ENCODE measurements at regions not wholly inside any gene's neighbourhood (a gene's known extent, or its start where the extent isn't known, plus 50 kb on each side); places are given as distances from the start of the nearest gene placed in this dataset.

DNA sequence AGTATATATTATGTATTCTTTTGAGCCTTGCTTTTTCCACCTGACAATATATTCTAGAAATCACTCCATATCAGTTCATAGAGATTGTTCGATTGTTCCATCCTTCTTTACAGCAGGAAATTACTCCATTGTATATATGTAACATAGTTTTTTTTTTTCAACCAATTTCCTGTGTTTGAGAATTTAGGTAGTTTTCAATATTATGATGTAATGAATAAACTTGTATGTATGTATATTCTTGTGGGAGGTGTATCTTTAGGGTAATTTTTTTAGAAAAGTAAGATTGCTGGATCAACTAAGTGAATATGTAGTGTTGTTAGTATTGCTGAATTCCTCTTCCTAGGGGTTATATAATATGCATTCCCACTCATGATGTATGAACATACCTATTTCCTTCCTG, 165.9 kb upstream of the PITX1 start:
- Histone ChIP-seq H3K23ac (ENCODE audit: low read length) (no peak overlapping the region), H3K27ac (ENCODE audit: low read depth, low read length) (no peak overlapping the region), H3K9ac (ENCODE audit: low read length) (no peak overlapping the region)

DNA sequence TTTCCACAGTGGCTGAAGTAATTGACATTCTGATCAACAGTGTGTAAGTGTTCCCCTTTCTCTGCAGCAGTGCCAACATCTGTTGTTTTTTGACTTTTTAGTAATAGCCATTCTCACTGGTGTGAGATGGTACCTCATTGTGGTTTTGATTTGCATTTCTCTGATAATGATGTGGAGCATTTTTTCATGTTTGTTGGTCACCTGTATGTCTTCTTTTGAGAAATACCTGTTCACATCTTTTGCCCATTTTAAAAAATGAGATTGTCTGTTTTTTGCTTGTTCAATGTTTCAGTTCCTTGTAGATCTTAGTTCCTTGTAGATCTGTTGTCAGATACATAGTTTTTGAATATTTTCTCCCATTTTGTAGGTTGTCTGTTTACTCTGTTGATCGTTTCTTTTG, 162.5 kb upstream of the PITX1 start:
- no peak overlapping the region for H3K14ac ChIP-seq (ENCODE audit: low read length)
- H2BK120ac ChIP-seq (ENCODE audit: insufficient read depth, low read length, poor library complexity): no peak overlapping the region
- no peak overlapping the region for H4K8ac ChIP-seq (ENCODE audit: low read depth, low read length)

More for the DNA sequence above, 165.9 kb upstream of the PITX1 start:
- Histone ChIP-seq H4K8ac (ENCODE audit: low read depth, low read length) (no peak overlapping the region), H3K18ac (ENCODE audit: low read length) (no peak overlapping the region), H3K27me3 (ENCODE audit: insufficient read depth, low read length) (no peaks in the 10 kb centered on the region), H2BK5ac (ENCODE audit: low read depth, low read length, poor library complexity) (no peak overlapping the region), H3K4me3 (ENCODE audit: low read depth, low read length) (no peak overlapping the region), H3K4me1 (ENCODE audit: control insufficient read depth in 1 of 2, insufficient read depth in 2 of 2, low read length in 2 of 2) (no peaks in the 10 kb centered on the region), H2BK12ac (ENCODE audit: low read length) (no peak overlapping the region), H3K79me1 (ENCODE audit: low read length) (no peaks in the 10 kb centered on the region), H3K4me2 (ENCODE audit: low read length) (no peak overlapping the region), H3K4ac (ENCODE audit: low read depth, low read length) (no peak overlapping the region), H2BK120ac (ENCODE audit: insufficient read depth, low read length, poor library complexity) (no peak overlapping the region), H3K79me2 (ENCODE audit: control insufficient read depth, insufficient read depth, low read length, poor library complexity) (no peaks in the 10 kb centered on the region), H2AK5ac (ENCODE audit: low read length) (no peak overlapping the region), H2AFZ (ENCODE audit: insufficient read depth, low read length, poor library complexity) (no peak overlapping the region), H4K91ac (ENCODE audit: low read depth, low read length) (no peak overlapping the region), H3K9me3 (ENCODE audit: insufficient read depth, low read depth, low read length) (no peaks in the 10 kb centered on the region), H3K14ac (ENCODE audit: low read length) (no peak overlapping the region), H4K12ac (ENCODE audit: low read depth, low read length) (no peak overlapping the region), H3K36me3 (ENCODE audit: control insufficient read depth in 1 of 2, insufficient read depth in 2 of 2, low read length in 2 of 2) (no peaks in the 10 kb centered on the region)
- WGBS (ENCODE audit: extremely low coverage, insufficient coverage, insufficient read length): no CpG with 5 or more reads among the region's 1 CpG
- no peak for DNase-seq

DNA sequence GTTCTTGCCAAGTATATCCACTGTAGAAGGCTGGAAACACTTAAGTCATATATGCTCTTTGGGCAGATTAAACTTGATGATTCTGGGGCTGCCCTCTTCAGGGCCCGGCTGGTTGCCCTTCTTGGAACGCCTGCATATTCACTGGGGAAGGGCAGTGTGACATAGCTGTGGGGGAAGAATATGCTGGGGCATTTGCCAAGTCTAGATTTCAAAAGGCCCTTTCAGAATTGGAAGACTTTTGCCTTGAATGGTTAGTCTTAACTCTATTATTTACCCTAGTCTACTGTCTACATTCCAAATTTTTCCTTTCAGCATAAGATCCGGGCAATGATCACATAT, 161.2 kb upstream of the PITX1 start:
- no peak overlapping the region for H3K4ac ChIP-seq (ENCODE audit: low read depth, low read length)
- H2AFZ ChIP-seq (ENCODE audit: insufficient read depth, low read length, poor library complexity): no peak overlapping the region
- peaks cover 2% of the 10 kb centered on the region for H3K9me3 ChIP-seq (ENCODE audit: insufficient read depth, low read depth, low read length)
- no peak overlapping the region for H3K27ac ChIP-seq (ENCODE audit: low read depth, low read length)
- no peak overlapping the region for H2BK12ac ChIP-seq (ENCODE audit: low read length)
- H4K8ac ChIP-seq (ENCODE audit: low read depth, low read length): no peak overlapping the region
- no peak overlapping the region for H3K9ac ChIP-seq (ENCODE audit: low read length)
- H2BK120ac ChIP-seq (ENCODE audit: insufficient read depth, low read length, poor library complexity): no peak overlapping the region
- H4K91ac ChIP-seq (ENCODE audit: low read depth, low read length): no peak overlapping the region
- H3K18ac ChIP-seq (ENCODE audit: low read length): no peak overlapping the region
- H3K79me2 ChIP-seq (ENCODE audit: control insufficient read depth, insufficient read depth, low read length, poor library complexity): no peaks in the 10 kb centered on the region
- H2BK5ac ChIP-seq (ENCODE audit: low read depth, low read length, poor library complexity): no peak overlapping the region
- H3K4me1 ChIP-seq (ENCODE audit: control insufficient read depth in 1 of 2, insufficient read depth in 2 of 2, low read length in 2 of 2): peaks cover 0 to 3% of the 10 kb centered on the region in 2 experiments
- H3K4me3 ChIP-seq (ENCODE audit: low read depth, low read length): no peak overlapping the region
- no peaks in the 10 kb centered on the region for H3K79me1 ChIP-seq (ENCODE audit: low read length)
- H3K27me3 ChIP-seq (ENCODE audit: insufficient read depth, low read length): peaks cover 4% of the 10 kb centered on the region
- no peak for DNase-seq
- H2AK5ac ChIP-seq (ENCODE audit: low read length): no peak overlapping the region
- H3K23ac ChIP-seq (ENCODE audit: low read length): no peak overlapping the region
- H3K14ac ChIP-seq (ENCODE audit: low read length): no peak overlapping the region
- H3K4me2 ChIP-seq (ENCODE audit: low read length): no peak overlapping the region
- no peaks in the 10 kb centered on the region for H3K36me3 ChIP-seq (ENCODE audit: control insufficient read depth in 1 of 2, insufficient read depth in 2 of 2, low read length in 2 of 2)
- H4K12ac ChIP-seq (ENCODE audit: low read depth, low read length): no peak overlapping the region
- WGBS (ENCODE audit: extremely low coverage, insufficient coverage, insufficient read length): no CpG with 5 or more reads among the region's 3 CpGs

More for the DNA sequence above, 162.5 kb upstream of the PITX1 start:
- Histone ChIP-seq H3K79me2 (ENCODE audit: control insufficient read depth, insufficient read depth, low read length, poor library complexity) (no peaks in the 10 kb centered on the region), H3K18ac (ENCODE audit: low read length) (no peak overlapping the region), H2BK5ac (ENCODE audit: low read depth, low read length, poor library complexity) (no peak overlapping the region), H2AK5ac (ENCODE audit: low read length) (no peak overlapping the region), H2BK12ac (ENCODE audit: low read length) (no peak overlapping the region), H3K36me3 (ENCODE audit: control insufficient read depth in 1 of 2, insufficient read depth in 2 of 2, low read length in 2 of 2) (no peaks in the 10 kb centered on the region), H4K12ac (ENCODE audit: low read depth, low read length) (no peak overlapping the region), H3K9me3 (ENCODE audit: insufficient read depth, low read depth, low read length) (peaks cover 2% of the 10 kb centered on the region), H3K4me2 (ENCODE audit: low read length) (no peak overlapping the region), H3K9ac (ENCODE audit: low read length) (no peak overlapping the region), H3K4ac (ENCODE audit: low read depth, low read length) (no peak overlapping the region), H3K27ac (ENCODE audit: low read depth, low read length) (no peak overlapping the region), H3K4me3 (ENCODE audit: low read depth, low read length) (no peak overlapping the region), H2AFZ (ENCODE audit: insufficient read depth, low read length, poor library complexity) (no peak overlapping the region), H3K79me1 (ENCODE audit: low read length) (no peaks in the 10 kb centered on the region), H3K27me3 (ENCODE audit: insufficient read depth, low read length) (peaks cover 4% of the 10 kb centered on the region), H3K4me1 (ENCODE audit: control insufficient read depth in 1 of 2, insufficient read depth in 2 of 2, low read length in 2 of 2) (no peaks in the 10 kb centered on the region), H3K23ac (ENCODE audit: low read length) (no peak overlapping the region), H4K91ac (ENCODE audit: low read depth, low read length) (no peak overlapping the region)
- WGBS (ENCODE audit: extremely low coverage, insufficient coverage, insufficient read length): no CpG with 5 or more reads among the region's 1 CpG
- no peak for DNase-seq

DNA sequence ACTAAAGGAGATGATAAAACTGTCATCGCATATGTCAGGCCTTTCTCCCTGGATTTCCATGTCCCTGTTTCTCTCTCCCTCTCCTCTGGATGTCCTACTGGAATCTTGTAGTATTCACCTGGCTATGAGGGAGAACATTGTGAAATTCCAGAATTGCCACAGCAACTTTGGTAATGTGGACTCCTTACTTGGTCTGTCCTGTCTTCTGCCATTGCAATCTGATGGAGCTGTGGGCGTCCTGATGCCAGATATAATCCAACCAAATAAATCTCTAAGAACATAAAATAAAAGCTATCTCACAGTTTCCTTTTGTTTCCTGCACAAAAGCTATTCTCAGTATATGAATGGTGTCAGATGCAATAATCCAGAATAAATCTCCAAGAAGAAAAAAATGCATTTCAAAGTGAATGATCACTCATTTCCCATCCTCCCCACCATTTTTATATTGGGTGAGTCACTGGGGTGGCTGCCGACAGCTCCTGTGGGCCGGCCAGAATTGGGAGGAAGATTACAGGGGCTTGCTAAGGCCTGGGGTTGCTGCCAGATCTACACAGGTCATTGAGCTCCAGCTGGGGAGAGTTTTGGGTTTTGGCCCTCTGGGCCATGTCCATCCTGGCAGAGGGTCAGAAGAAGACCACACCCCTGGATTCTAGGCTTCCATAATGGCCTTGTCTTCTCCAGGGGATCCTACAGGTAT, 160.7 kb upstream of the PITX1 start:
- no CpG with 5 or more reads among the region's 4 CpGs for WGBS (ENCODE audit: extremely low coverage, insufficient coverage, insufficient read length)

More for the DNA sequence above, 160.7 kb upstream of the PITX1 start:
- H3K4ac ChIP-seq (ENCODE audit: low read depth, low read length): no peak overlapping the region
- no peak overlapping the region for H2BK120ac ChIP-seq (ENCODE audit: insufficient read depth, low read length, poor library complexity)
- no peak overlapping the region for H2BK5ac ChIP-seq (ENCODE audit: low read depth, low read length, poor library complexity)
- H4K91ac ChIP-seq (ENCODE audit: low read depth, low read length): no peak overlapping the region
- peaks cover 2% of the 10 kb centered on the region for H3K9me3 ChIP-seq (ENCODE audit: insufficient read depth, low read depth, low read length)
- H4K12ac ChIP-seq (ENCODE audit: low read depth, low read length): no peak overlapping the region
- no peak overlapping the region for H2AFZ ChIP-seq (ENCODE audit: insufficient read depth, low read length, poor library complexity)
- no peak overlapping the region for H3K27ac ChIP-seq (ENCODE audit: low read depth, low read length)
- no peak overlapping the region for H3K9ac ChIP-seq (ENCODE audit: low read length)
- H3K14ac ChIP-seq (ENCODE audit: low read length): no peak overlapping the region
- DNase-seq: no peak
- H3K27me3 ChIP-seq (ENCODE audit: insufficient read depth, low read length): peaks cover 4% of the 10 kb centered on the region
- no peaks in the 10 kb centered on the region for H3K79me2 ChIP-seq (ENCODE audit: control insufficient read depth, insufficient read depth, low read length, poor library complexity)
- no peak overlapping the region for H4K8ac ChIP-seq (ENCODE audit: low read depth, low read length)
- no peaks in the 10 kb centered on the region for H3K36me3 ChIP-seq (ENCODE audit: control insufficient read depth in 1 of 2, insufficient read depth in 2 of 2, low read length in 2 of 2)
- no peaks in the 10 kb centered on the region for H3K79me1 ChIP-seq (ENCODE audit: low read length)
- peaks cover 0 to 3% of the 10 kb centered on the region in 2 experiments for H3K4me1 ChIP-seq (ENCODE audit: control insufficient read depth in 1 of 2, insufficient read depth in 2 of 2, low read length in 2 of 2)
- no peak overlapping the region for H2AK5ac ChIP-seq (ENCODE audit: low read length)
- H3K4me2 ChIP-seq (ENCODE audit: low read length): no peak overlapping the region
- no peak overlapping the region for H2BK12ac ChIP-seq (ENCODE audit: low read length)
- no peak overlapping the region for H3K18ac ChIP-seq (ENCODE audit: low read length)
- no peak overlapping the region for H3K23ac ChIP-seq (ENCODE audit: low read length)
- no peak overlapping the region for H3K4me3 ChIP-seq (ENCODE audit: low read depth, low read length)
